Thyroid gland (tissue), 4 donors: ENCODE measurements at regions not wholly inside any gene's neighbourhood (a gene's known extent, or its start where the extent isn't known, plus 50 kb on each side); places are given as distances from the start of the nearest gene placed in this dataset.

ENCODE experiments used
- DNase-seq, 2 donors: peaks; one replicate each; pipeline ENCODE4 v3.0.0-alpha.2; 2019
- H3K27ac ChIP-seq, 3 donors: fragments of 200-600 bp; sonication (generic); 1 replicate in 2 of 3; 2 replicates in 1 of 3; pipeline ENCODE4 v1.5.1; 2016 to 2019; ENCODE audit warnings: mild to moderate bottlenecking in 1 of 3, moderate library complexity in 1 of 3
- H3K27me3 ChIP-seq: fragments of 200-600 bp; sonication (generic); one replicate; pipeline ENCODE4 v1.5.1; 2019
- H3K36me3 ChIP-seq, 2 donors: fragments of 200-600 bp; sonication (generic); one replicate each; pipeline ENCODE4 v1.5.1; 2016 to 2019
- H3K4me1 ChIP-seq, 2 donors: fragments of 200-600 bp; sonication (generic); one replicate each; pipeline ENCODE4 v1.5.1; 2017 to 2019
- H3K4me3 ChIP-seq, 3 donors: fragments of 200-600 bp; sonication (generic); replicated peaks in 1 of 3; 1 replicate in 2 of 3; 2 replicates in 1 of 3; pipeline ENCODE4 v1.5.1; 2016; ENCODE audit warnings: mild to moderate bottlenecking in 1 of 3
- H3K9me3 ChIP-seq: fragments of 200-600 bp; sonication (generic); one replicate; pipeline ENCODE4 v1.5.1; 2017
- POLR2A ChIP-seq, 2 donors: fragments of 450-650 bp; IDR thresholded peaks; one replicate each; pipeline ENCODE4 v1.6.1; 2017; ENCODE audit warnings: antibody characterized with exemption in 2 of 2, mild to moderate bottlenecking in 2 of 2, moderate library complexity in 1 of 2
- WGBS, 2 donors: methylation state at CpG; one replicate each; pipeline ENCODE4 v1.1.5; 2017; 5-methylcytosine and 5-hydroxymethylcytosine counted together
- intact Hi-C: fragments of 100-400 bp; cut with DNase I; formaldehyde crosslinking; loops from one replicate; pipeline ENCODE4 v1.15.1; 2023
- TF ChIP-seq, protein P1 (sequence below), 6 experiments: fragments of 200-600 bp in 3 of 6; fragments of 450-650 bp in 3 of 6; sonication (generic) in 3 of 6; IDR thresholded peaks; one replicate each; pipeline ENCODE4 v1.5.1; 2016 to 2019; ENCODE audit warnings: antibody characterized with exemption in 6 of 6, mild to moderate bottlenecking in 2 of 6, inconsistent platforms in 1 of 6, moderate library complexity in 1 of 6

DNA sequence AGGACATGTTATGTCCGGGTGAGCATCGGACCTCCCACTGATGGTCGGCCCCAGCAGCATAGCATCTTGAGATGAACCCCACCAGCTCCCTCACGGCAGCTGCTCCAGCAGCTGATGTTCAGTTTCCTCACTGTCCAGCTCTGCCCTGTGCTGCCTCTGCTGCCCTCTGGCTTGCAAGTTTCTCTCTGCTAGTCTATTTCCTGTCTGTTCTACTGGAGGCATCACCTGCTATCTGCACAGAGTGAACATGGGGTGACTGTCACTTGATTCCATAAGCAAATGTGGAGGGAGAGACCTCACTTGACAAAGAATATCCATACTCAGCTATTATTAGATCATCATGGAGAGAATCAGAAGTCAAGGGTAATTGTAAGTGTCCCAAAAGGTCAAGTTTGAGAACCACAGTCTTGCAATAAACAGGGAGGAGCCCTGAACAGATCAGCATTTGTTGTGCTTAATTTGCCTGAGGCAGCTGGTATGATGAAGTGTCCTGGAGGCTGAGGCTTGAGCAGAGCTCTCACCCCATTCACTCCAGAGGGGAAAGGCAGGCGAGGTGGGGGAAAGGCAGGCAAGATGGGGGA is 702.8 kb downstream of the SEMA5A start:
- no peaks in the 10 kb centered on the region for H3K36me3 ChIP-seq
- WGBS, 2 donors, result 70 to 84% methylated on average over 5 of the region's 5 CpGs
- no peak overlapping the region for H3K4me3 ChIP-seq
- H3K27me3 ChIP-seq, result no peaks in the 10 kb centered on the region
- H3K9me3 ChIP-seq, result no peaks in the 10 kb centered on the region
- intact Hi-C loops, result no loop called here
- DNase-seq, result no peak
- H3K4me1 ChIP-seq, result peaks cover 0 to 4% of the 10 kb centered on the region in 2 donors
- H3K27ac ChIP-seq, result no peak overlapping the region
- TF ChIP-seq, protein P1, sequence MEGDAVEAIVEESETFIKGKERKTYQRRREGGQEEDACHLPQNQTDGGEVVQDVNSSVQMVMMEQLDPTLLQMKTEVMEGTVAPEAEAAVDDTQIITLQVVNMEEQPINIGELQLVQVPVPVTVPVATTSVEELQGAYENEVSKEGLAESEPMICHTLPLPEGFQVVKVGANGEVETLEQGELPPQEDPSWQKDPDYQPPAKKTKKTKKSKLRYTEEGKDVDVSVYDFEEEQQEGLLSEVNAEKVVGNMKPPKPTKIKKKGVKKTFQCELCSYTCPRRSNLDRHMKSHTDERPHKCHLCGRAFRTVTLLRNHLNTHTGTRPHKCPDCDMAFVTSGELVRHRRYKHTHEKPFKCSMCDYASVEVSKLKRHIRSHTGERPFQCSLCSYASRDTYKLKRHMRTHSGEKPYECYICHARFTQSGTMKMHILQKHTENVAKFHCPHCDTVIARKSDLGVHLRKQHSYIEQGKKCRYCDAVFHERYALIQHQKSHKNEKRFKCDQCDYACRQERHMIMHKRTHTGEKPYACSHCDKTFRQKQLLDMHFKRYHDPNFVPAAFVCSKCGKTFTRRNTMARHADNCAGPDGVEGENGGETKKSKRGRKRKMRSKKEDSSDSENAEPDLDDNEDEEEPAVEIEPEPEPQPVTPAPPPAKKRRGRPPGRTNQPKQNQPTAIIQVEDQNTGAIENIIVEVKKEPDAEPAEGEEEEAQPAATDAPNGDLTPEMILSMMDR (IDR thresholded peaks at IDR 0.05), result no peak
- TF ChIP-seq POLR2A (IDR thresholded peaks at IDR 0.05), result no peak

- Histone ChIP-seq H3K9me3 (no peaks in the 10 kb centered on the region), H3K36me3 (no peaks in the 10 kb centered on the region), H3K4me1 (peaks cover 0 to 4% of the 10 kb centered on the region in 2 donors), H3K27me3 (no peaks in the 10 kb centered on the region), H3K4me3 (no peak overlapping the region), H3K27ac (no peak overlapping the region)
- TF ChIP-seq POLR2A (IDR thresholded peaks at IDR 0.05), result no peak
- TF ChIP-seq, protein P1 (IDR thresholded peaks at IDR 0.05), result no peak
- DNase-seq, result peak; percentile 14 to 15
- WGBS, 2 donors, result 37 to 45% methylated on average over 7 of the region's 7 CpGs
- intact Hi-C loops, result no loop called here
These were observed 702.1 kb downstream of the SEMA5A start for GRCh38 chr5:8843771-8844170.

- intact Hi-C loops, result no loop called here
- TF ChIP-seq, protein P1 (IDR thresholded peaks at IDR 0.05), result no peak
- TF ChIP-seq POLR2A (IDR thresholded peaks at IDR 0.05), result no peak
- DNase-seq, result no peak
- Histone ChIP-seq H3K36me3 (no peaks in the 10 kb centered on the region), H3K4me1 (peaks cover 0 to 4% of the 10 kb centered on the region in 2 donors), H3K27me3 (no peaks in the 10 kb centered on the region), H3K9me3 (no peaks in the 10 kb centered on the region), H3K4me3 (no peak overlapping the region), H3K27ac (no peak overlapping the region)
- 66 to 70% methylated on average over 5 of the region's 5 CpGs for WGBS, 2 donors
These were observed 701.7 kb downstream of the SEMA5A start for GRCh38 chr5:8844206-8844605.

GRCh38 chr5:8844847-8845246 is 701.0 kb downstream of the SEMA5A start:
- intact Hi-C loops, result no loop called here
- Histone ChIP-seq H3K4me1 (peaks cover 0 to 4% of the 10 kb centered on the region in 2 donors), H3K27me3 (no peaks in the 10 kb centered on the region), H3K4me3 (no peak overlapping the region), H3K9me3 (no peaks in the 10 kb centered on the region), H3K27ac (no peak overlapping the region), H3K36me3 (no peaks in the 10 kb centered on the region)
- WGBS, 2 donors, result 79 to 87% methylated on average over 6 of the region's 6 CpGs
- no peak for DNase-seq
- TF ChIP-seq, protein P1 (IDR thresholded peaks at IDR 0.05), result no peak
- no peak for TF ChIP-seq POLR2A (IDR thresholded peaks at IDR 0.05)

DNA sequence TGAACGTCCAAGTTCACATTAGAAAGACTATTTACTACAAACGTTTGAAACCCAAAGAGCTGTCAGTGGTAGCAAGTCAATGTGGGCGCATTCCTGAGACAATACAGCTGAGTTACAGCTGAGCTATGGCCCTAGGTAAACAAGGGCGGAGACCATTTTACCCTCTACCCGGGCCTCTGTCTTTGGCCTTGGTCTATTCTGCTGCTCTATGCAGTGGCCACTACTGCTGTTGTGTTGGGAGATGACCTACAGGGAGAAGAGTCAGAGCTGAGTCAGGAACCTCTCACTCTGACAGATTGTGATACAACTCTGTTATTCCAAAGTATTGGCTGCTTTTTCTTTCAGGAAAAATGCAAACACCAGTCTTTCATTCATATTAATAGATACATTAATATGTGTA is 700.6 kb downstream of the SEMA5A start:
- DNase-seq, result no peak
- 87 to 88% methylated on average over 5 of the region's 5 CpGs for WGBS, 2 donors
- intact Hi-C loops, result no loop called here
- no peak for TF ChIP-seq POLR2A (IDR thresholded peaks at IDR 0.05)
- TF ChIP-seq, protein P1 (IDR thresholded peaks at IDR 0.05), result no peak
- no peaks in the 10 kb centered on the region for H3K27me3 ChIP-seq
- H3K4me3 ChIP-seq, result no peak overlapping the region
- H3K36me3 ChIP-seq, result no peaks in the 10 kb centered on the region
- no peaks in the 10 kb centered on the region for H3K9me3 ChIP-seq
- H3K27ac ChIP-seq, result no peak overlapping the region
- H3K4me1 ChIP-seq, result peaks cover 0 to 4% of the 10 kb centered on the region in 2 donors
